ENCODE measurements at regions not wholly inside any gene's neighbourhood (a gene's known extent, or its start where the extent isn't known, plus 50 kb on each side); places are given as distances from the start of the nearest gene placed in this dataset.
"Not testable (repeated sequence)": the region's sequence is repeated elsewhere in the genome, so short reads cannot be mapped to it uniquely, and the experiment has no call there.

DNA sequence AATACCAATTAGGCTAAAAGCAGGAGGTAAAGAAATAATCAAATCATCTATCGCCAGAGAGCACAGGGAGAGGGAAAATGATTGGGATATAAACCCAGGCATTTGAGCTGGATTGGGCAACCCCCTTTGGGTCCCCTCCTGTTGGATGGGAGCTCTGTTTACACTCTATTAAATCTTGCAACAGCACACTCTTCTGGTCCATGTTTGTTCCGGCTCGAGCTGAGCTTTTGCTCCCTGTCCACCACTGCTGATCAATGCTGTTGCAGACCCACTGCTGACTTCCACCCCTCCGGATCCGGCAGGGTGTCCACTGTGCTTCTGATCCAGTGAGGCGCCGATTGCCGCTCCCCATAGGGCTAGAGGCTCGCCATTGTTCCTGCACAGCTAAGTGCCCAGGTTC is 493.8 kb downstream of the MATN1 start:
- DNase-seq: no peak

GRCh38 chr1:30226648-30227047 is 496.7 kb downstream of the MATN1 start:
- no peak for DNase-seq

DNA sequence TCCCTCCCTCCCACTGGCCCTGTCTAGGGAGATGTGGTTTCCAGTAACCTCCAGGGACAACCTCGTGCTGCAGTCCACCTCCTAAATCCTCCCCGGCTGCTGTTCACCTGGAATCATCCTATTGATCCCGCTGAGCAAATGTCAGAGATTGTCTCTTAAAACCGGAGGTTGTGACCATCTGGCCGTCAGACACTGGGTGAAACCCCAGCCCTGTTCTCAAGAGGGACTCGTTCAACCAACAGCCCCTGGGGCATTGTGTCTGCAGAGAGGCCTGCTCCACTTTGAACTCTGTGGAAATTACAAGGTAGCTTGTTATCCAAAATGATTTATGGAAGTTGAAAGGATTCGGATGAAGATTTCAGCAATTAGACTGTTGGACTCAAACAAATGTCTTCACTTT is 498.0 kb downstream of the MATN1 start:
- no peak for DNase-seq

DNA sequence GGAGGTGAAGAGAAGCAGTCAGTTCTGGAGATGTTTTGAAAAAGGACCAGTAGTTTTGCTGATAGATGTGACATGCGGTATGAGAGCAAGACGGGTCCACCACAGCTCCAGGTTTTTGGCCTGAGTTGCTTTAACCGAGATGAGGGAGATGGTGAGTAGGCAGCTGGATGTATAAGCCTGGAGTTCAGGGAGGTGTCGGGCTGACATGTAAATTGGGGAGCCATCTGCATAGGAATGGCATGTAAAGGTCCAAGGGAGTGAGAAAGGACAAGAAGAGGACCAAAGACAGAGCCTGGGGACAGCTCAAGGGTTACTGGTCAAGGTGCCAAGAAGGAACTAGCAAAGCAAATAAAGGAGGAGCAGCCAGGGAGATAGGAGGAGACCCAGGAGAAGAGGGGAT is 503.7 kb downstream of the MATN1 start:
- DNase-seq: no peak

DNA sequence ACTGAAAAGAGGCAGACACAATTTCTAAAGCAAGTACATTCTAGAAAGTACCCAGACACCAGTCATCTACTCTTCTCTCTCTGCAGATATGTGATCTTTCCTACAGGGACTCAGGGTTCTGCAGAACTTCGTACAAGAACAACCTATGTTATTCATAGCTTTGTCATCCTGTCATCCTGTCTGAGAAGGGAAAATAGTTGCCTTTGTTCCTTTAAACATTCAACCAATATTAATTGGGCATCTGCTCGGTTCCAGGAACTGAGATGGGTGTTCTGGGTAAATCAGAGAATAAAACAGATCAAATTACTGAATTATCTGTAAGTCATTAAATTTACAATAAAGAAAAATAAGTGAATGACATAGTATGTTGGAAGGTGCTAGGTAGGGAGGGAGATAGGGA is 504.9 kb downstream of the MATN1 start:
- no peak for DNase-seq

GRCh38 chr1:30216602-30217001 is 506.8 kb downstream of the MATN1 start:
- DNase-seq: no peak

GRCh38 chr1:30213936-30214335 is 509.4 kb downstream of the MATN1 start:
- DNase-seq: no peak

DNA sequence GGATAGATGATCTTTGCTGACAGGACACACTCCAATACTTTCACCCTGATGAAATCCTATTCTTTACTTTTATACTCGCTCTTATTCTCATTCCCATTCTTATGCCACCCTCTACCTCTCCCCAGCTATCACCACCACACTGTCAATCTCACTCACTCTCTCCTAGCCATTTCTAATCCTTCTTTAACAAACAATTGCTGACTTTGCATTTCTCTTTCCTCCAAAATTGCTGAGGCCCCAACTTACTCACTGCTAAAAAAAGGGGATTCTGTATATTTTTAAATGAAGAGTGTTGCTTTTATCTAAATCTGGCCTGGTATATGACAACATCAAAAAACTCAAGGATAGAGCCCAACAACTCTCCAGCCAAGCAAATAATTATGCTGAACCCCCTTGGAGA is 515.4 kb downstream of the MATN1 start:
- not testable (repeated sequence) for DNase-seq

GRCh38 chr1:30206631-30207030 is 516.8 kb downstream of the MATN1 start:
- DNase-seq: not testable (repeated sequence)

DNA sequence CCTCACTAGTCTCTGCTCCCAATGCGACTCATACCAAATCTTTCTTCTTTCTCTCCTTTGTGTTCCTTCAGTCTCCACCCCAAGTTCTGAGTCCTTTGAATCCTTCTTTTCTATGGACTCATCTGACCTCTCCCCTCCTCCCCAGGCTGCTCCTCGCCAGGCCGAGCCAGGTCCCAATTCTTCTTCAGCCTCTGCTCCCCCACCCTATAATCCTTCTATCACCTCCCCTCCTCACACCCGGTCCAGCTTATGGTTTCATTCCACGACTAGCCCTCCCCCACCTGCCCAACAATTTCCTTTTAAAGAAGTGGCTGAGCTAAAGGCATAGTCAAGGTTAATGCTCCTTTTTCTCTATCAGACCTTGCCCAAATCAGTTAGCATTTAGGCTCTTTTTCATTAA is 518.5 kb downstream of the MATN1 start:
- DNase-seq: not testable (repeated sequence)

- DNase-seq: no peak
Measured at GRCh38 chr1:30201015-30201414, 522.4 kb downstream of the MATN1 start.

DNA sequence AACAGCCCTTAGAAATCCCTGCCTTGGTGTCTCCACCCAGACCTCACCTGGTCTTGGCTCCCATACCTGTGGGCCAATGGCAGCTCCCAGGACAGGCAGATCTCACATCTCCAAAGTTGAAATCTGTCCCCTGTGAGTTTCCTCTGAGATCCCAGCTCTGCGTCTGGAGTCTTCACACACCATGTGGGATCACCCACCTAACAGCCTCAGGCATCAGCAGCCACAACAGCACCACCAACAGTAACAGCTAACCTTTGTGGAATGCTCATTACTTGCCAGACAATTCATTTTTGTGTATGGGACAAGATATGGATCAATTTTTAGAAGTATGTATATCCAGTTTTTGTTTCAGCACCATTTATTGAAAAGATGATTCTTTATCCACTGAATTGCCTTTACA is 523.2 kb downstream of the MATN1 start:
- no peak for DNase-seq

DNA sequence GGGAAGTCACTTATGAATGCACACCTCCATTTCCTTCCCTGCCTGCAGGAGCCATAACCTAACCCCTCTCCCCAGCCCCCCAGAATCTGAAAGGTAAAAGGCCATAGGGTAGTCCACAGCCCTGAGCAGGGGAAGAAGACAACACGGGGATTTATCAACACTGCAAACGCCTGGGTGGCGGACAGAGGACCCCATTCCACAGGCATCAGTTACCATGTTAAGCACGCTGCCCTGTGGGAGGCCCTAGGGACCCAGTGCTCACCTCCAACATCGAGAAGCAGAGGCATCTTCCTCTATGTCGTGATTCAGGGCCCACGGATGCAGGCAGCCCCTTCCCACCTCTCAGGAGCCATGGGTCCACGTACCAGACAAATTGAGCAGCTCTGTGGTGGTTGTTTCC is 523.8 kb downstream of the MATN1 start:
- DNase-seq: no peak

DNA sequence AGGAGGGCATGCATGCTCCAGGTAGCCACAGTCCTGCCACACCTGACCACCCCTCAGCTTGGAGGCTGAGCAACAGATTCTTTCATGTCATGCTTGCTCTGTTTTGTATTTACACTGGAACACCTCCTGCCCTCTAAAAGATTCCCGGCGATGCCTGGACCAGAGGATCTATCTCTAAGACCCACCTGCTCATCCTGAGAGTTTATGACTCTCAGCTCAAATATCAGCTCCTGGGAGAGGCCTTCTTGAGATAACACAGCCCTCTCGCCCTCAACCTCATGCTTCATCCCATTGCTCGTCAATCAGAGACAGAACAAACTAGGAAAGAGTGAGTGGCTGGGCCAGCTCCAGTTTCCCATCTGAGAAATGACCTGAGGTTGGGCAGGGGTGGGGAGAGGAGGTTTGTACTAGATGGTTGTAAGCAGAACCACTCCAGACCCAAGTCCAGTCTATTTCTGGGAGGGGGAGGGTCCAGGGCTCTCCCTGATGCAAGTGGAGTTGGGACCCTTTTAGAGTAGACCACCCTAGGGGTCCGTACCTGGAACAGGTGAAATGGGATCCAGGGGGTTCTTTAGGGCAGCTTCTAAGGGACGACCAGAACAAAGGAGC is 524.5 kb downstream of the MATN1 start:
- DNase-seq: no peak

DNA sequence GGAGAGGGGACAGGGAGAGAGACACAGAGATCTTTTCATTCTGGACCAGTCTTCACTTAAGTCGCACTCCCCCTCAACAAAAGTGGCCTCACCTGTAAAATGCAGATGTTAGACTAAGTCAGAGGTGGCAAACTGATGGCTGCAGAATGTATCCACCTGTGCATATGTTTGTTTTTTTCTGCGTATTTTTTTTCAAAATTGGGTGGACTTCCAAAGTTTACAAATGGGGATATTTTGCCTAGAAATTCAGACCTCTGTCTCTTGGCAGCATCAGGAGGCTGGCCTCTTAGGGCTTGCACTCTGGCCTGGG is 525.0 kb downstream of the MATN1 start:
- DNase-seq: no peak

- DNase-seq: no peak
Measured at GRCh38 chr1:30197639-30198450, 525.5 kb downstream of the MATN1 start.

- DNase-seq: no peak
Measured at GRCh38 chr1:30196872-30197638, 526.3 kb downstream of the MATN1 start.

- no peak for DNase-seq
Measured at GRCh38 chr1:30196457-30196856, 526.9 kb downstream of the MATN1 start.

- DNase-seq: no peak
Measured at GRCh38 chr1:30195424-30196134, 527.8 kb downstream of the MATN1 start.

DNA sequence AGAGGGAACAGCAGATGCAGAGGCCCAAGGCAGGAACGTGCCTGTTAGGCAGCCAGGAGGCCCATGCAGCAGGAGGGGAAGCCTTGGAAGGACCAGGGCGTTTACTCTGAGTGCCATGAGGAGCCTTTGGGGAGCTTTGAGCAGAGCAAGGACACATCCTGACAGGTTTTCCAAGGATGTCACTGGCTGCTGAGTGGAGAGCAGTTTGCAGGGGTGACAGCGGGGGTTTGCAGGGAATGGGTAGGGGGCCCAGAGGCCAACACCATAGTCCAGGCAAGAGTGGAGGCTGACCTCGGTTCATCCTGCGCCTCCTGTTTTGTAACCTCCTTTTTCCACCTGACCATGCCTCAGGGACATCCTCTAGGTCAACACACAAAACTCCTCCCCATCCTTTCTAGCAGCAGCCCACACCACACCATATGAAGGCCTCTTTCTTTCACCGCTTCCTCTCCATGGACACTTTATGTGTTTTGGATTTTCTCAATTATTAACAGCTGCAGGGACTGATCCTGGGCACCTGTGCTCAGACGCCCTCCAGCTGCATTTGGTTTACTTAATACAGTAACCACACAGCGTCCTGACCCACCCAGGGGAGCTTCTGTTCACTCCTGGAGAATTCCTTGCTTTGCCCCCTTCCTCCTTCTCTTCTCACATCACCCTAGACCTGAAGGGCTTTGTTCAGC is 528.5 kb downstream of the MATN1 start:
- DNase-seq: no peak

DNA sequence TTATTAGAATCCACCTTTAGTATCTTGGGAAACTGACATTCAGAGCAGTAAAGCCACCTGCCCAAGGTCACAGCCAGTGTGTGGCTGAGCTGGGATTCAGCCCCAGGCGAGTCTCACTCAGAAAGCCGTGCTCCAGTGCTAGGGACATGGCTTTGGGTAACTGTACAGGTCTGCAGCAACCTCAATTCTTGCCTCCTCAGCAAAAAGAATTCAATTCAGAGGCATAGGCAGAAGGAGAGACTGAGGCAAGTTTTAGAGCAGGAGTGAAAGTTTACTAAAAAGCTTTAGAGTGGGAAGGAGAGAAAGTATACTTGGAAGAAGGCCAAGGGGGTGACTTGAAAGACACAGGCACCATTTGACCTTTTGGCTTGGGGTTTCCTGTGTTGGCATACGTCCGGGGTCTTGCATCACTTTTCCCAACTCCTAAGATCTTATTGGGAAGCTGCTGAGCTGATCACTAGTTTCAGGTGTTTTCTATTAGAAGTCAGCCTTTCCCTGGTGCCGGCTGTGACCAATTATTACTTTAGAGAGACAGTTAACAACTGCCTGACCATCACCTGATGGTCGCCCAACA is 529.3 kb downstream of the MATN1 start:
- no peak for DNase-seq

DNA sequence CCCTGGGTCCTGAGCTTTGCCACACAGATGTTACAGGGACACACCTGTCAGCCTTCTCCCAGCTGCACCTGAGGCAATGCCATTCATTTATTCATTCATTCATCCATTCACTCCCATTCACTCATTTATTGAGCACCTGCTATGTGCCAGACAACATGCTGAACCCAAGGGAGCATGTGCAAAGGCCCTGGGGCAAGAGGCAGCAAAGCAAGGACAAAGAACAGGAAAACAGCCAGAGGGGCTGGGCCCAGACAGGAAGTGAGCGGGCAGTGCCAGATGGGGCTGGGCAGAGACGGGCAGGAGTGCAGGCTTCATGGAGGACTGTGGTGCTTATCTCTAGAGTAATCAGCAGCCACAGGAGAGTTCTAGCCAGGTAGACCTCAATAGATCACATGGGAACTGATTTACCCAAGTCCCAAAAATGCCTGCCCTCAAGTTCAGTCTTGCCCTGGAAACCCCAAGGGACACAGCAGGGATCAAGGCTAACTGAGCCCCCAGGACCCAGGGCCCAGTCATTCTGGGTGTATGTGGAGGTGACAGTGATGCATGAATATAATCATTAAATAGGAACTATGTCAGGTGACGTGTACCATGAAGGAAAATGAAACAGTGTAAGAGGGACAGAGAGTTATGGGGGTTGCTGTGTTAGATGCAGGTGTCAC is 530.3 kb downstream of the MATN1 start:
- DNase-seq: no peak
